H9 (cell line): ENCODE measurements at regions not wholly inside any gene's neighbourhood (a gene's known extent, or its start where the extent isn't known, plus 50 kb on each side); places are given as distances from the start of the nearest gene placed in this dataset.
"Not testable (repeated sequence)": the region's sequence is repeated elsewhere in the genome, so short reads cannot be mapped to it uniquely, and the experiment has no call there.

ENCODE experiments used
- DNase-seq: peaks from one replicate; pipeline ENCODE4 v3.0.0-alpha.2; 2017
- H2AFZ ChIP-seq: one replicate; pipeline ENCODE4 v1.6.1; 2013; ENCODE audit warnings: mild to moderate bottlenecking, low read length, control low read depth, moderate library complexity
- H2AK5ac ChIP-seq: 2 replicates; pipeline ENCODE4 v1.6.1; 2013; ENCODE audit warnings: low read length, control low read depth, mixed read lengths; ENCODE audit not compliant: insufficient read length
- H2BK120ac ChIP-seq: one replicate; pipeline ENCODE4 v1.6.1; 2013; ENCODE audit warnings: low read depth, mild to moderate bottlenecking, low read length, control low read depth, inconsistent platforms; ENCODE audit not compliant: poor library complexity, severe bottlenecking
- H2BK12ac ChIP-seq: 2 replicates; pipeline ENCODE4 v1.6.1; 2013; ENCODE audit warnings: low read length, control low read depth, mixed read lengths, low read depth; ENCODE audit not compliant: insufficient read length
- H2BK15ac ChIP-seq: 2 replicates; pipeline ENCODE4 v1.6.1; 2013; ENCODE audit warnings: low read depth, low read length, control low read depth
- H2BK20ac ChIP-seq: one replicate; pipeline ENCODE4 v1.6.1; 2013; ENCODE audit warnings: low read depth, mild to moderate bottlenecking, low read length, control low read depth, inconsistent platforms; ENCODE audit not compliant: poor library complexity, severe bottlenecking
- H2BK5ac ChIP-seq: 2 replicates; pipeline ENCODE4 v1.6.1; 2013; ENCODE audit warnings: low read length, control low read depth, mixed read lengths; ENCODE audit not compliant: insufficient read length
- H3K14ac ChIP-seq: 2 replicates; pipeline ENCODE4 v1.6.1; 2013; ENCODE audit warnings: low read length, control low read depth; ENCODE audit not compliant: insufficient read depth
- H3K18ac ChIP-seq: 2 replicates; pipeline ENCODE4 v1.6.1; 2013; ENCODE audit warnings: low read depth, mild to moderate bottlenecking, mixed read lengths, low read length, control low read depth; ENCODE audit not compliant: insufficient read length
- H3K23ac ChIP-seq: 2 replicates; pipeline ENCODE4 v1.6.1; 2013; ENCODE audit warnings: low read length, control low read depth, mixed read lengths, low read depth; ENCODE audit not compliant: insufficient read length
- H3K23me2 ChIP-seq: 2 replicates; pipeline ENCODE4 v1.6.1; 2013; ENCODE audit warnings: low read depth, mild to moderate bottlenecking, mixed read lengths, low read length, control low read depth; ENCODE audit not compliant: insufficient read length, poor library complexity, severe bottlenecking
- H3K27ac ChIP-seq: 2 replicates; pipeline ENCODE4 v1.5.1; 2013; ENCODE audit warnings: low read length, control low read depth, mixed read lengths, low read depth; ENCODE audit not compliant: insufficient read length
- H3K27me3 ChIP-seq: 2 replicates; pipeline ENCODE4 v1.6.1; 2013; ENCODE audit warnings: low read length, control low read depth, inconsistent platforms; ENCODE audit not compliant: insufficient read depth
- H3K4ac ChIP-seq: 2 replicates; pipeline ENCODE4 v1.6.1; 2013; ENCODE audit warnings: low read depth, mild to moderate bottlenecking, control low read depth, inconsistent platforms, low read length, moderate library complexity
- H3K4me1 ChIP-seq: 2 replicates; pipeline ENCODE4 v1.6.1; 2013; ENCODE audit warnings: low read length, control low read depth, inconsistent platforms; ENCODE audit not compliant: insufficient read depth
- H3K4me2 ChIP-seq: 2 replicates; pipeline ENCODE4 v1.6.1; 2013; ENCODE audit warnings: low read length, control low read depth, mixed read lengths; ENCODE audit not compliant: insufficient read length, insufficient read depth
- H3K56ac ChIP-seq: 2 replicates; pipeline ENCODE4 v1.6.1; 2013; ENCODE audit warnings: low read depth, mild to moderate bottlenecking, mixed read lengths, low read length, control low read depth; ENCODE audit not compliant: insufficient read length
- H3K79me1 ChIP-seq: 2 replicates; pipeline ENCODE4 v1.6.1; 2013; ENCODE audit warnings: low read depth, mild to moderate bottlenecking, moderate library complexity, low read length, control low read depth, inconsistent platforms; ENCODE audit not compliant: insufficient read depth, poor library complexity, severe bottlenecking
- H3K79me2 ChIP-seq: 2 replicates; pipeline ENCODE4 v1.6.1; 2013; ENCODE audit warnings: low read length, control low read depth, inconsistent platforms; ENCODE audit not compliant: insufficient read depth
- H3K9ac ChIP-seq: 2 replicates; pipeline ENCODE4 v1.6.1; 2013; ENCODE audit warnings: low read length, control low read depth, mixed read lengths; ENCODE audit not compliant: insufficient read length; ENCODE audit errors: extremely low read depth
- H3K9me3 ChIP-seq: one replicate; pipeline ENCODE4 v1.6.1; 2013; ENCODE audit warnings: low read depth, low read length, inconsistent platforms; ENCODE audit not compliant: control insufficient read depth
- H3T11ph ChIP-seq: one replicate; pipeline ENCODE4 v1.6.1; 2013; ENCODE audit warnings: mild to moderate bottlenecking, low read length, control low read depth, inconsistent platforms
- H4K20me1 ChIP-seq: one replicate; pipeline ENCODE4 v1.6.1; 2013; ENCODE audit not compliant: control insufficient read depth, insufficient read length, insufficient read depth
- H4K5ac ChIP-seq: 2 replicates; pipeline ENCODE4 v1.6.1; 2013; ENCODE audit warnings: low read depth, mild to moderate bottlenecking, mixed read lengths, low read length, control low read depth; ENCODE audit not compliant: insufficient read length
- H4K8ac ChIP-seq: replicated peaks from 2 replicates; pipeline ENCODE4 v1.6.1; 2013; ENCODE audit warnings: low read length, control low read depth, mixed read lengths, low read depth; ENCODE audit not compliant: insufficient read length
- H4K91ac ChIP-seq: 2 replicates; pipeline ENCODE4 v1.6.1; 2013; ENCODE audit warnings: low read depth, mild to moderate bottlenecking, moderate library complexity, mixed read lengths, low read length, control low read depth; ENCODE audit not compliant: insufficient read length
- H3K27ac Mint-ChIP-seq, 3 experiments: 2 replicates in 2 of 3; 3 replicates in 1 of 3; pipeline ENCODE4 v1.8.0; 2020 to 2021; ENCODE audit warnings: mixed read lengths in 3 of 3, mild to moderate bottlenecking in 1 of 3, moderate library complexity in 1 of 3
- H3K27me3 Mint-ChIP-seq: 2 replicates; pipeline ENCODE4 v1.8.0; 2021; ENCODE audit warnings: low read depth, mild to moderate bottlenecking, moderate library complexity, mixed read lengths
- H3K36me3 Mint-ChIP-seq, 3 experiments: 2 replicates in 2 of 3; 3 replicates in 1 of 3; pipeline ENCODE4 v1.8.0; 2020 to 2021; ENCODE audit warnings: low read depth in 3 of 3, mixed read lengths in 3 of 3; ENCODE audit not compliant: insufficient read depth in 1 of 3
- H3K4me1 Mint-ChIP-seq, 2 experiments: 2 replicates each; pipeline ENCODE4 v1.8.0; 2020; ENCODE audit warnings: mixed read lengths in 2 of 2
- H3K4me3 Mint-ChIP-seq, 2 experiments: 2 replicates in 1 of 2; 3 replicates in 1 of 2; pipeline ENCODE4 v1.8.0; 2020 to 2021; ENCODE audit warnings: mild to moderate bottlenecking in 2 of 2, mixed read lengths in 2 of 2, moderate library complexity in 1 of 2
- H3K9me3 Mint-ChIP-seq, 2 experiments: 2 replicates in 1 of 2; 3 replicates in 1 of 2; pipeline ENCODE4 v1.8.0; 2020; ENCODE audit warnings: mild to moderate bottlenecking in 2 of 2, mixed read lengths in 2 of 2, moderate library complexity in 1 of 2
- WGBS: extraction: QIAGEN DNeasy Blood & Tissue Kit; methylation state at CpG from one replicate; pipeline ENCODE4 v1.1.7; 2013; ENCODE audit warnings: missing lambda C conversion rate, low lambda C conversion rate, mixed read lengths; ENCODE audit not compliant: insufficient read length; ENCODE audit errors: extremely low coverage; 5-methylcytosine and 5-hydroxymethylcytosine counted together
- TF ChIP-seq, protein P1 (sequence below): fragments of 200-600 bp; sonication (generic); conservative IDR thresholded peaks from 3 replicates; pipeline ENCODE4 v1.8.0; 2021; ENCODE audit warnings: antibody characterized with exemption, mild to moderate bottlenecking

DNA sequence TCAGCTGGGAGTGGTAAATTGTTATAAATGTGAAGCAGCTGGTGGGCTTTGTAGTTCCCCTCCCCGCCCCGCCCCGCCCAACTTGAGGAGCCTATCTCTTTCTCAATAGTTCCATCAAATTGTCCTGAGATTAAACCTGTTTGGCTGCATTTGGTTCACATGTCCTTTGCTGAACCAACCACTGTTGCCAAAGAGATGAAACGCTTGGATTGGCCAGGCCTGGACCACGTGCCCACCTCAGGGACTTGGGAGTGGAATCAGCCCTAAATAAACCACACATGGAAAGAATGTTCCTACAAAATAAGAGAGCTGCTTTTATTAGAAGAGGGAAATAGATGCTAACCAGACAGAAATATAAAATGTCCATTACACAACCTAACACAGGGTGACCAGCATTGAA, 424.9 kb upstream of the KAZN start:
- H2BK15ac ChIP-seq, result no peak overlapping the region
- H3K79me2 ChIP-seq, result no peaks in the 10 kb centered on the region
- H3K27ac Mint-ChIP-seq, result no peak overlapping the region
- WGBS, result no CpG with 5 or more reads among the region's 5 CpGs
- no peak overlapping the region for H3K27ac ChIP-seq
- no peaks in the 10 kb centered on the region for H3K79me1 ChIP-seq
- H3K23ac ChIP-seq, result no peak overlapping the region
- H3K23me2 ChIP-seq, result no peaks in the 10 kb centered on the region
- no peak overlapping the region for H3K18ac ChIP-seq
- no peak overlapping the region for H2AK5ac ChIP-seq
- no peak overlapping the region for H3K56ac ChIP-seq
- H4K8ac ChIP-seq, result no peak overlapping the region
- no peak overlapping the region for H4K5ac ChIP-seq
- H2BK120ac ChIP-seq, result no peak overlapping the region
- H3K4ac ChIP-seq, result no peak overlapping the region
- no peaks in the 10 kb centered on the region for H4K20me1 ChIP-seq
- H3K4me1 Mint-ChIP-seq, result peaks cover 14 to 16% of the 10 kb centered on the region in 2 experiments
- H3T11ph ChIP-seq, result no peak overlapping the region
- no peak overlapping the region for H3K4me2 ChIP-seq
- H3K27me3 ChIP-seq, result no peaks in the 10 kb centered on the region
- peaks cover 0 to 1% (median 0%) of the 10 kb centered on the region in 3 experiments; a peak in 1 of 7 replicates for H3K36me3 Mint-ChIP-seq
- H2BK20ac ChIP-seq, result no peak overlapping the region
- no peak for DNase-seq
- peaks cover 6% of the 10 kb centered on the region for H3K27me3 Mint-ChIP-seq
- H2BK12ac ChIP-seq, result no peak overlapping the region
- H3K4me3 Mint-ChIP-seq, result no peak overlapping the region
- peaks cover 4 to 16% of the 10 kb centered on the region in 2 experiments; a peak in 3 of 5 replicates for H3K9me3 Mint-ChIP-seq
- no peak overlapping the region for H4K91ac ChIP-seq
- H2AFZ ChIP-seq, result no peak overlapping the region
- H2BK5ac ChIP-seq, result no peak overlapping the region
- H3K9me3 ChIP-seq, result no peaks in the 10 kb centered on the region
- H3K9ac ChIP-seq, result no peak overlapping the region
- TF ChIP-seq, protein P1, sequence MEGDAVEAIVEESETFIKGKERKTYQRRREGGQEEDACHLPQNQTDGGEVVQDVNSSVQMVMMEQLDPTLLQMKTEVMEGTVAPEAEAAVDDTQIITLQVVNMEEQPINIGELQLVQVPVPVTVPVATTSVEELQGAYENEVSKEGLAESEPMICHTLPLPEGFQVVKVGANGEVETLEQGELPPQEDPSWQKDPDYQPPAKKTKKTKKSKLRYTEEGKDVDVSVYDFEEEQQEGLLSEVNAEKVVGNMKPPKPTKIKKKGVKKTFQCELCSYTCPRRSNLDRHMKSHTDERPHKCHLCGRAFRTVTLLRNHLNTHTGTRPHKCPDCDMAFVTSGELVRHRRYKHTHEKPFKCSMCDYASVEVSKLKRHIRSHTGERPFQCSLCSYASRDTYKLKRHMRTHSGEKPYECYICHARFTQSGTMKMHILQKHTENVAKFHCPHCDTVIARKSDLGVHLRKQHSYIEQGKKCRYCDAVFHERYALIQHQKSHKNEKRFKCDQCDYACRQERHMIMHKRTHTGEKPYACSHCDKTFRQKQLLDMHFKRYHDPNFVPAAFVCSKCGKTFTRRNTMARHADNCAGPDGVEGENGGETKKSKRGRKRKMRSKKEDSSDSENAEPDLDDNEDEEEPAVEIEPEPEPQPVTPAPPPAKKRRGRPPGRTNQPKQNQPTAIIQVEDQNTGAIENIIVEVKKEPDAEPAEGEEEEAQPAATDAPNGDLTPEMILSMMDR, result no peak
- H3K14ac ChIP-seq, result no peak overlapping the region
- no peaks in the 10 kb centered on the region for H3K4me1 ChIP-seq

DNA sequence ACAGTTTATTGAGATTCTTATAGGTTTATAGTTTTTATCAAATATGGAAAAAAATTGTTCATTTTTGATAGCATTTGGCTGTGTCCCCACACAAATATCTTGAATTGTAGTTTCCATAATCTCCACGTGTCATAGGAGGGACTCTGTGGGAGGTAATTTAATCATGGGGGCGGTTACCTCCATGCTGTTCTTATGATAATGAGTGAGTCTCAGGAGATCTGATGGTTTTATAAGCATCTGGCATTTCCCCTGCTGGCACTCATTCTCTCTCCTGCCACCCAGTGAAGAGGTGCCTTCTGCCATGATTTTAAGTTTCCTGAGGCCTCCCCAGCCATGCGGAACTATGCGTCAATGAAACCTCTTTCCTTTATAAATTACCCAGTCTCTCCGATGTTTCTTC, 420.6 kb upstream of the KAZN start:
- H3K23ac ChIP-seq, result not testable (repeated sequence)

More for the DNA sequence above, 420.6 kb upstream of the KAZN start:
- H3K27me3 ChIP-seq, H2BK12ac ChIP-seq, H2BK15ac ChIP-seq, H3K9ac ChIP-seq, H3K79me2 ChIP-seq, H2BK20ac ChIP-seq, H4K91ac ChIP-seq, H2AFZ ChIP-seq, H3K9me3 ChIP-seq, H3K4me1 ChIP-seq, H2BK5ac ChIP-seq, H3K27ac ChIP-seq, H3K79me1 ChIP-seq, H4K8ac ChIP-seq, H3K4me2 ChIP-seq, H2BK120ac ChIP-seq, H3K4me3 Mint-ChIP-seq, DNase-seq, H3K23me2 ChIP-seq, H3T11ph ChIP-seq, H3K4ac ChIP-seq, H4K20me1 ChIP-seq, H3K14ac ChIP-seq, H3K36me3 Mint-ChIP-seq, H4K5ac ChIP-seq, H2AK5ac ChIP-seq, H3K27me3 Mint-ChIP-seq, H3K56ac ChIP-seq, H3K18ac ChIP-seq: not testable (repeated sequence)
- H3K4me1 Mint-ChIP-seq, result peaks cover 47 to 52% of the 10 kb centered on the region in 2 experiments
- H3K9me3 Mint-ChIP-seq, result peaks cover 2 to 21% of the 10 kb centered on the region in 2 experiments; a peak in 4 of 5 replicates
- WGBS, result no CpG with 5 or more reads among the region's 5 CpGs
- peak overlapping the region in 1 of 3 experiments; percentile 49; a peak in 3 of 7 replicates for H3K27ac Mint-ChIP-seq
